Lower lobe of right lung (tissue), 2 donors: ENCODE measurements at regions not wholly inside any gene's neighbourhood (a gene's known extent, or its start where the extent isn't known, plus 50 kb on each side); places are given as distances from the start of the nearest gene placed in this dataset.

Source experiments
- ATAC-seq, 2 donors: fragments of 200-7000 bp; cut with Tn5 transposase; one replicate each; pipeline ENCODE4 v1.9.1; 2020 to 2022; ENCODE audit warnings: mild to moderate bottlenecking in 2 of 2, moderate library complexity in 2 of 2
- DNase-seq: peaks from one replicate; pipeline ENCODE4 v3.0.0-alpha.2; 2020
- H3K27ac ChIP-seq: fragments of 200-600 bp; one replicate; pipeline ENCODE4 v1.8.0; 2022
- H3K27me3 ChIP-seq: fragments of 200-600 bp; one replicate; pipeline ENCODE4 v1.8.0; 2022; ENCODE audit warnings: low read depth
- H3K36me3 ChIP-seq: fragments of 200-600 bp; one replicate; pipeline ENCODE4 v1.8.0; 2022; ENCODE audit warnings: mild to moderate bottlenecking
- H3K4me1 ChIP-seq: fragments of 200-600 bp; one replicate; pipeline ENCODE4 v1.8.0; 2022
- H3K4me3 ChIP-seq: fragments of 200-600 bp; one replicate; pipeline ENCODE4 v1.8.0; 2022; ENCODE audit warnings: mild to moderate bottlenecking
- H3K9me3 ChIP-seq: fragments of 200-600 bp; one replicate; pipeline ENCODE4 v1.8.0; 2022
- CTCF ChIP-seq: fragments of 200-600 bp; IDR thresholded peaks from one replicate; pipeline ENCODE4 v1.8.0; 2022; ENCODE audit warnings: antibody characterized with exemption, mild to moderate bottlenecking
- intact Hi-C: fragments of 100-400 bp; cut with DNase I; formaldehyde crosslinking; loops from one replicate; pipeline ENCODE4 v1.11.0; 2022
- donor health status: DM: no; HTN: yes; CAD: no; lungs with severe emphysema.

GRCh38 chr13:22375151-22375550 lies 704.3 kb downstream of the FGF9 start:
- no peaks in the 10 kb centered on the region for H3K27me3 ChIP-seq
- peaks cover 23% of the 10 kb centered on the region for H3K9me3 ChIP-seq
- no peak overlapping the region for H3K27ac ChIP-seq
- H3K4me1 ChIP-seq: no peaks in the 10 kb centered on the region
- no peak for TF ChIP-seq CTCF
- DNase-seq: no peak
- ATAC-seq: no peak
- H3K36me3 ChIP-seq: no peaks in the 10 kb centered on the region
- intact Hi-C loops: no loop called here
- H3K4me3 ChIP-seq: no peak overlapping the region

DNA sequence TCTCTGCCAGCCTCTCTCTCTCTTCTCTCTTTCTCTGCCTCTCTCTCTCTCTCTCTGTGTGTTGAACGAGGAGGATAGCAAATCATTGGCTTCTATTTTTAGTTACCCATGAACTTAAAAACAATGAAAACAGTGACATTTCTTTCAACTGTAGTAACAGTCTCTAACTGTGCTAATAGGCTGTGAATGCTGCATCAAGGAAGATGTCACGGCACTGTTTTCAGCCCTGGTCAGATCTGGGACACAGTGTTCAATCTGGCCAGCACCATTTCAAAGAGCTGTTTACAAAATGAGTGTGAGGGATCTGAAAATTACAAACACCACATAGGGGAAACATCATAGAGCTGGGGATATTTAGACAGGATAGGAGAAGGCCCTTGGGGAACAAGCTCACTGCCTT lies 717.0 kb downstream of the FGF9 start:
- ATAC-seq (no peak), DNase-seq (no peak)
- H3K27me3 ChIP-seq: no peaks in the 10 kb centered on the region
- no peak for TF ChIP-seq CTCF
- intact Hi-C loops: no loop called here
- no peak overlapping the region for H3K4me3 ChIP-seq
- H3K9me3 ChIP-seq: no peaks in the 10 kb centered on the region
- no peaks in the 10 kb centered on the region for H3K36me3 ChIP-seq
- H3K4me1 ChIP-seq: no peaks in the 10 kb centered on the region
- H3K27ac ChIP-seq: no peak overlapping the region

GRCh38 chr13:22399801-22400420 lies 729.0 kb downstream of the FGF9 start:
- H3K27ac ChIP-seq: no peak overlapping the region
- ATAC-seq (no peak), DNase-seq (no peak)
- H3K4me3 ChIP-seq: no peak overlapping the region
- TF ChIP-seq CTCF: no peak
- no peaks in the 10 kb centered on the region for H3K9me3 ChIP-seq
- H3K27me3 ChIP-seq: no peaks in the 10 kb centered on the region
- H3K4me1 ChIP-seq: no peaks in the 10 kb centered on the region
- intact Hi-C loops: no loop called here
- no peaks in the 10 kb centered on the region for H3K36me3 ChIP-seq

- TF ChIP-seq CTCF: no peak
- no peak for ATAC-seq
- Histone ChIP-seq H3K27me3 (no peaks in the 10 kb centered on the region), H3K36me3 (no peaks in the 10 kb centered on the region), H3K27ac (no peak overlapping the region), H3K4me1 (no peaks in the 10 kb centered on the region), H3K4me3 (no peak overlapping the region), H3K9me3 (no peaks in the 10 kb centered on the region)
- DNase-seq: no peak
- intact Hi-C loops: no loop called here
Observed at GRCh38 chr13:22402682-22403081, 731.8 kb downstream of the FGF9 start.

- DNase-seq (no peak), ATAC-seq (no peak)
- intact Hi-C loops: no loop called here
- Histone ChIP-seq H3K4me3 (no peak overlapping the region), H3K36me3 (no peaks in the 10 kb centered on the region), H3K27me3 (no peaks in the 10 kb centered on the region), H3K9me3 (no peaks in the 10 kb centered on the region), H3K27ac (no peak overlapping the region), H3K4me1 (no peaks in the 10 kb centered on the region)
- TF ChIP-seq CTCF: no peak
Observed at GRCh38 chr13:22403144-22403543, 732.3 kb downstream of the FGF9 start.

DNA sequence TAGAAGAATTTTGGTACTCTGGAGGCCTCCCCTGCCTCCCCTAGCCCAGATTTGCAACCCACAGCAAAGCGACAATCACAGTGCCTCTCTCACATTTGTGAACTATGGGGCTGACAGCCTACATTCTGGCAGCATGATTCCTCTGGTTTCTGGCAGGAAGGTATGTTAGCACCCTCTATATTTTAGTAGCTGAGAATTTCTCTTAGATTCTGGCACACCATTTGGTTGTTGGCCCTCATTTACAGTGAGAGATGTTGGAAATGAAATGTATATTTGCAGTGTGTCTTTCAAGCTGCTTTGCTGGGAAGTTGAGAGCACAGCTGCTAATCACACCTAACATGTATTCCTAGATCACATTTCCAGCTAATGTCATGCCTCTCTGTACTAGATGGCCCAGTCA lies 735.0 kb downstream of the FGF9 start:
- H3K27ac ChIP-seq: no peak overlapping the region
- H3K9me3 ChIP-seq: peaks cover under 1% of the 10 kb centered on the region
- no peak overlapping the region for H3K4me3 ChIP-seq
- TF ChIP-seq CTCF: no peak
- H3K36me3 ChIP-seq: no peaks in the 10 kb centered on the region
- intact Hi-C loops: no loop called here
- ATAC-seq (no peak), DNase-seq (no peak)
- H3K4me1 ChIP-seq: no peaks in the 10 kb centered on the region
- H3K27me3 ChIP-seq: no peaks in the 10 kb centered on the region
